GM23248 (cell line): ENCODE measurements at regions not wholly inside any gene's neighbourhood (a gene's known extent, or its start where the extent isn't known, plus 50 kb on each side); places are given as distances from the start of the nearest gene placed in this dataset.

Experiments
- DNase-seq: peaks from one replicate; pipeline ENCODE4 v3.0.0-alpha.2; 2015
- H2AFZ ChIP-seq: fragments of 200-600 bp; sonication (generic); 2 replicates; pipeline ENCODE4 v1.6.1; 2016; ENCODE audit warnings: antibody characterized with exemption
- H3F3A ChIP-seq: fragments of 200-600 bp; sonication (generic); 2 replicates; pipeline ENCODE4 v1.6.1; 2016; ENCODE audit warnings: mild to moderate bottlenecking, antibody characterized with exemption, mixed run types; ENCODE audit not compliant: insufficient read depth
- H3K27ac ChIP-seq: fragments of 200-600 bp; sonication (generic); 2 replicates; pipeline ENCODE4 v1.5.1; 2016; ENCODE audit warnings: mild to moderate bottlenecking
- H3K27me3 ChIP-seq: fragments of 200-600 bp; sonication (generic); replicated peaks from 2 replicates; pipeline ENCODE4 v1.6.1; 2016; ENCODE audit warnings: mild to moderate bottlenecking; ENCODE audit not compliant: insufficient read depth
- H3K36me3 ChIP-seq: fragments of 200-600 bp; sonication (generic); 2 replicates; pipeline ENCODE4 v1.6.1; 2016; ENCODE audit warnings: low read depth, mild to moderate bottlenecking
- H3K4me1 ChIP-seq: fragments of 200-600 bp; sonication (generic); 2 replicates; pipeline ENCODE4 v1.6.1; 2016; ENCODE audit warnings: mild to moderate bottlenecking; ENCODE audit not compliant: insufficient read depth
- H3K4me2 ChIP-seq: fragments of 200-600 bp; sonication (generic); one replicate; pipeline ENCODE4 v1.6.1; 2016; ENCODE audit warnings: mild to moderate bottlenecking; ENCODE audit not compliant: unreplicated experiment
- H3K4me3 ChIP-seq: fragments of 200-600 bp; sonication (generic); 2 replicates; pipeline ENCODE4 v1.5.1; 2016; ENCODE audit warnings: mild to moderate bottlenecking
- H3K79me2 ChIP-seq: fragments of 200-600 bp; sonication (generic); 2 replicates; pipeline ENCODE4 v1.6.1; 2016; ENCODE audit warnings: mild to moderate bottlenecking; ENCODE audit not compliant: insufficient read depth
- H3K9ac ChIP-seq: fragments of 200-600 bp; sonication (generic); 2 replicates; pipeline ENCODE4 v1.6.1; 2016; ENCODE audit warnings: mild to moderate bottlenecking
- H3K9me2 ChIP-seq: fragments of 200-600 bp; sonication (generic); 2 replicates; pipeline ENCODE4 v1.6.1; 2016; ENCODE audit warnings: mixed run types, mild to moderate bottlenecking, moderate library complexity; ENCODE audit not compliant: insufficient read depth
- H3K9me3 ChIP-seq: fragments of 200-600 bp; sonication (generic); one replicate; pipeline ENCODE4 v1.6.1; 2017; ENCODE audit warnings: low read depth
- H4K20me1 ChIP-seq: fragments of 200-600 bp; sonication (generic); 2 replicates; pipeline ENCODE4 v1.6.0; 2016; ENCODE audit not compliant: insufficient read depth
- EZH2 ChIP-seq: fragments of 200-600 bp; sonication (generic); IDR thresholded peaks from 2 replicates; pipeline ENCODE4 v1.6.1; 2018; ENCODE audit warnings: antibody characterized with exemption, mild to moderate bottlenecking; ENCODE audit not compliant: insufficient read depth, poor library complexity, severe bottlenecking
- EZH2phosphoT487 ChIP-seq: fragments of 200-600 bp; sonication (generic); IDR thresholded peaks from 2 replicates; pipeline ENCODE4 v1.6.1; 2018; ENCODE audit warnings: antibody characterized with exemption, moderate library complexity, mild to moderate bottlenecking, low read depth; ENCODE audit not compliant: insufficient read depth
- WGBS, 2 experiments: methylation state at CpG; one replicate each; pipeline ENCODE4 v1.1.6; 2015 to 2017; ENCODE audit warnings: low lambda C conversion rate in 2 of 2, low coverage in 1 of 2; ENCODE audit errors: missing lambda C conversion rate in 2 of 2; 5-methylcytosine and 5-hydroxymethylcytosine counted together
- in situ Hi-C: fragments of 300-500 bp; cut with MboI; formaldehyde crosslinking; loops from 2 replicates; pipeline ENCODE4 v1.15.0; 2020

- no peak for DNase-seq
- Histone ChIP-seq H3K27me3 (no peaks in the 10 kb centered on the region), H3K4me2 (no peak overlapping the region), H3K4me3 (no peak overlapping the region), H3K27ac (no peak overlapping the region), H4K20me1 (no peaks in the 10 kb centered on the region), H3F3A (no peaks in the 10 kb centered on the region), H3K36me3 (no peaks in the 10 kb centered on the region), H3K4me1 (no peaks in the 10 kb centered on the region), H3K9me2 (no peaks in the 10 kb centered on the region), H3K9ac (no peak overlapping the region), H3K79me2 (no peaks in the 10 kb centered on the region), H2AFZ (no peak overlapping the region), H3K9me3 (no peaks in the 10 kb centered on the region)
- in situ Hi-C loops: no loop called here
- 86 to 89% methylated on average over 7 of the region's 7 CpGs for WGBS, 2 experiments
- TF ChIP-seq EZH2 (no peak), EZH2phosphoT487 (no peak)
Measured at GRCh38 chr3:155001289-155002010, 78.7 kb upstream of the MME start.

GRCh38 chr3:154992655-154993054 is 87.5 kb upstream of the MME start:
- no peaks in the 10 kb centered on the region for H3K27me3 ChIP-seq
- no peaks in the 10 kb centered on the region for H3F3A ChIP-seq
- no peaks in the 10 kb centered on the region for H3K4me1 ChIP-seq
- no peak overlapping the region for H3K27ac ChIP-seq
- H3K4me2 ChIP-seq: no peak overlapping the region
- H3K36me3 ChIP-seq: no peaks in the 10 kb centered on the region
- H3K9ac ChIP-seq: no peak overlapping the region
- H3K9me2 ChIP-seq: no peaks in the 10 kb centered on the region
- no peaks in the 10 kb centered on the region for H4K20me1 ChIP-seq
- in situ Hi-C loops: no loop called here
- H3K4me3 ChIP-seq: no peak overlapping the region
- no peaks in the 10 kb centered on the region for H3K79me2 ChIP-seq
- no peak for DNase-seq
- H3K9me3 ChIP-seq: no peaks in the 10 kb centered on the region
- H2AFZ ChIP-seq: no peak overlapping the region
- TF ChIP-seq EZH2phosphoT487 (no peak), EZH2 (no peak)

- H3K27ac ChIP-seq: no peak overlapping the region
- H3K4me3 ChIP-seq: no peak overlapping the region
- no peaks in the 10 kb centered on the region for H3K79me2 ChIP-seq
- no peak for TF ChIP-seq EZH2phosphoT487
- no peak for TF ChIP-seq EZH2
- H3K36me3 ChIP-seq: no peaks in the 10 kb centered on the region
- H4K20me1 ChIP-seq: no peaks in the 10 kb centered on the region
- H3K9me3 ChIP-seq: no peaks in the 10 kb centered on the region
- H3K4me1 ChIP-seq: no peaks in the 10 kb centered on the region
- DNase-seq: no peak
- no peaks in the 10 kb centered on the region for H3K27me3 ChIP-seq
- no peaks in the 10 kb centered on the region for H3K9me2 ChIP-seq
- no peak overlapping the region for H2AFZ ChIP-seq
- no peaks in the 10 kb centered on the region for H3F3A ChIP-seq
- in situ Hi-C loops: no loop called here
- H3K4me2 ChIP-seq: no peak overlapping the region
- no peak overlapping the region for H3K9ac ChIP-seq
Measured at GRCh38 chr3:154990543-154990942, 89.6 kb upstream of the MME start.

GRCh38 chr3:154987846-154988245 is 92.3 kb upstream of the MME start:
- Histone ChIP-seq H3K4me1 (no peaks in the 10 kb centered on the region), H3K36me3 (no peaks in the 10 kb centered on the region), H3F3A (no peaks in the 10 kb centered on the region), H4K20me1 (no peaks in the 10 kb centered on the region), H3K4me2 (no peak overlapping the region), H3K27ac (no peak overlapping the region), H3K79me2 (no peaks in the 10 kb centered on the region), H3K4me3 (no peak overlapping the region), H2AFZ (no peak overlapping the region), H3K27me3 (no peaks in the 10 kb centered on the region), H3K9ac (no peak overlapping the region), H3K9me2 (no peaks in the 10 kb centered on the region), H3K9me3 (no peaks in the 10 kb centered on the region)
- DNase-seq: no peak
- in situ Hi-C loops: no loop called here
- WGBS, 2 experiments: 30 to 57% methylated on average over 1 of the region's 1 CpG
- no peak for TF ChIP-seq EZH2phosphoT487
- no peak for TF ChIP-seq EZH2

- Histone ChIP-seq H3K9me3 (no peaks in the 10 kb centered on the region), H3K4me3 (no peak overlapping the region), H4K20me1 (no peaks in the 10 kb centered on the region), H3F3A (0 out of 2 replicates have a peak, but pooled peaks cover 6% of the 10 kb centered on the region), H3K79me2 (no peaks in the 10 kb centered on the region), H3K27me3 (no peaks in the 10 kb centered on the region), H2AFZ (peak overlapping the region; percentile 42), H3K4me1 (peaks cover 17% of the 10 kb centered on the region), H3K9me2 (no peaks in the 10 kb centered on the region), H3K27ac (peak overlapping the region; percentile 34), H3K9ac (no peak overlapping the region), H3K36me3 (no peaks in the 10 kb centered on the region), H3K4me2 (no peak overlapping the region)
- no peak for DNase-seq
- TF ChIP-seq EZH2phosphoT487 (no peak), EZH2 (no peak)
- 28 to 60% methylated on average over 1 of the region's 1 CpG for WGBS, 2 experiments
- in situ Hi-C loops: no loop called here
Measured at GRCh38 chr3:154981664-154982063, 98.5 kb upstream of the MME start.
